HG02840 (cell line): ENCODE measurements at regions not wholly inside any gene's neighbourhood (a gene's known extent, or its start where the extent isn't known, plus 50 kb on each side); places are given as distances from the start of the nearest gene placed in this dataset.

Source experiments
- ATAC-seq: cut with Tn5 transposase; IDR thresholded peaks from one replicate; pipeline ENCODE4 v1.9.1; 2021; ENCODE audit warnings: mild to moderate bottlenecking, moderate library complexity, moderate number of reproducible peaks; ENCODE audit not compliant: unreplicated experiment, low FRiP score

GRCh38 chr3:148191966-148192365 is 505.7 kb upstream of the AGTR1 start:
- ATAC-seq: no peak

- ATAC-seq: no peak
Measured at GRCh38 chr3:148197061-148197460, 500.6 kb upstream of the AGTR1 start.

GRCh38 chr3:148202386-148202785 is 495.3 kb upstream of the AGTR1 start:
- no peak for ATAC-seq

GRCh38 chr3:148203297-148204010 is 494.2 kb upstream of the AGTR1 start:
- no peak for ATAC-seq

GRCh38 chr3:148204131-148204530 is 493.6 kb upstream of the AGTR1 start:
- no peak for ATAC-seq

GRCh38 chr3:148205977-148206376 is 491.7 kb upstream of the AGTR1 start:
- ATAC-seq: no peak

- no peak for ATAC-seq
Measured at GRCh38 chr3:148206446-148206845, 491.3 kb upstream of the AGTR1 start.

GRCh38 chr3:148208975-148209374 is 488.7 kb upstream of the AGTR1 start:
- ATAC-seq: no peak

GRCh38 chr3:148211725-148212124 is 486.0 kb upstream of the AGTR1 start:
- no peak for ATAC-seq

GRCh38 chr3:148214705-148215104 is 483.0 kb upstream of the AGTR1 start:
- ATAC-seq: no peak

- ATAC-seq: no peak
Measured at GRCh38 chr3:148217317-148217716, 480.4 kb upstream of the AGTR1 start.

GRCh38 chr3:148218222-148218621 is 479.5 kb upstream of the AGTR1 start:
- no peak for ATAC-seq

GRCh38 chr3:148219999-148220398 is 477.7 kb upstream of the AGTR1 start:
- ATAC-seq: no peak

GRCh38 chr3:148221303-148221702 is 476.4 kb upstream of the AGTR1 start:
- ATAC-seq: no peak

- no peak for ATAC-seq
Measured at GRCh38 chr3:148223266-148223665, 474.4 kb upstream of the AGTR1 start.

GRCh38 chr3:148226246-148226645 is 471.5 kb upstream of the AGTR1 start:
- no peak for ATAC-seq

- ATAC-seq: no peak
Measured at GRCh38 chr3:148227534-148227933, 470.2 kb upstream of the AGTR1 start.

GRCh38 chr3:148229107-148229506 is 468.6 kb upstream of the AGTR1 start:
- ATAC-seq: no peak

- ATAC-seq: no peak
Measured at GRCh38 chr3:148230473-148230872, 467.2 kb upstream of the AGTR1 start.

GRCh38 chr3:148232389-148232788 is 465.3 kb upstream of the AGTR1 start:
- ATAC-seq: no peak

- ATAC-seq: no peak
Measured at GRCh38 chr3:148233403-148233802, 464.3 kb upstream of the AGTR1 start.

GRCh38 chr3:148234536-148234935 is 463.2 kb upstream of the AGTR1 start:
- no peak for ATAC-seq

GRCh38 chr3:148235566-148235965 is 462.1 kb upstream of the AGTR1 start:
- no peak for ATAC-seq
